ENCODE measurements at regions not wholly inside any gene's neighbourhood (a gene's known extent, or its start where the extent isn't known, plus 50 kb on each side); places are given as distances from the start of the nearest gene placed in this dataset.

GRCh38 chr9:3656224-3656623, 130.4 kb upstream of the RFX3 start:
- Histone ChIP-seq H3K4me3 (ENCODE audit: low read depth in 1 of 2, low read length in 2 of 2) (no peak overlapping the region), H3K4me2 (ENCODE audit: insufficient read depth, low read length) (no peak overlapping the region), H3K36me3 (ENCODE audit: insufficient read depth, low read length) (no peaks in the 10 kb centered on the region), H3K9me3 (ENCODE audit: insufficient read depth, low read length, severe bottlenecking) (no peaks in the 10 kb centered on the region), H3K9ac (ENCODE audit: low read depth, low read length) (no peak overlapping the region), H3K79me2 (ENCODE audit: insufficient read depth, low read length) (no peaks in the 10 kb centered on the region), H4K20me1 (ENCODE audit: insufficient read depth, low read length) (no peaks in the 10 kb centered on the region), H3K4me1 (ENCODE audit: insufficient read depth, low read length) (no peaks in the 10 kb centered on the region), H3K27me3 (ENCODE audit: insufficient read depth, low read length, poor library complexity) (no peaks in the 10 kb centered on the region), H2AFZ (ENCODE audit: low read depth, low read length) (no peak overlapping the region), H3K27ac (ENCODE audit: low read length) (no peak overlapping the region)
- TF ChIP-seq EZH2 (IDR thresholded peaks at IDR 0.05; ENCODE audit: borderline replicate concordance, low read depth, low read length, severe bottlenecking): no peak
- ATAC-seq (ENCODE audit: insufficient read depth, low read depth): no peak
- DNase-seq: no peak

- Histone ChIP-seq H3K27me3 (ENCODE audit: insufficient read depth, low read length, poor library complexity) (no peaks in the 10 kb centered on the region), H4K20me1 (ENCODE audit: insufficient read depth, low read length) (no peaks in the 10 kb centered on the region), H3K9me3 (ENCODE audit: insufficient read depth, low read length, severe bottlenecking) (no peaks in the 10 kb centered on the region), H3K4me2 (ENCODE audit: insufficient read depth, low read length) (no peak overlapping the region), H3K79me2 (ENCODE audit: insufficient read depth, low read length) (no peaks in the 10 kb centered on the region), H3K9ac (ENCODE audit: low read depth, low read length) (no peak overlapping the region), H3K36me3 (ENCODE audit: insufficient read depth, low read length) (no peaks in the 10 kb centered on the region), H3K4me1 (ENCODE audit: insufficient read depth, low read length) (no peaks in the 10 kb centered on the region), H2AFZ (ENCODE audit: low read depth, low read length) (no peak overlapping the region), H3K4me3 (ENCODE audit: low read depth in 1 of 2, low read length in 2 of 2) (no peak overlapping the region), H3K27ac (ENCODE audit: low read length) (no peak overlapping the region)
- no peak for TF ChIP-seq CTCF (IDR thresholded peaks at IDR 0.05; ENCODE audit: borderline replicate concordance, extremely low read depth, low read length, poor library complexity, severe bottlenecking)
- no peak for TF ChIP-seq EZH2 (IDR thresholded peaks at IDR 0.05; ENCODE audit: borderline replicate concordance, low read depth, low read length, severe bottlenecking)
- ATAC-seq (ENCODE audit: insufficient read depth, low read depth) (no peak), DNase-seq (no peak)
Observed at GRCh38 chr9:3650994-3651622, 125.3 kb upstream of the RFX3 start.

GRCh38 chr9:3648722-3649246, 123.0 kb upstream of the RFX3 start:
- no peak overlapping the region for H3K27ac ChIP-seq (ENCODE audit: low read length)
- no peak for ATAC-seq (ENCODE audit: insufficient read depth, low read depth)
- no peak overlapping the region for H3K9ac ChIP-seq (ENCODE audit: low read depth, low read length)
- no peak overlapping the region for H3K4me3 ChIP-seq (ENCODE audit: low read depth in 1 of 2, low read length in 2 of 2)
- no peaks in the 10 kb centered on the region for H3K4me1 ChIP-seq (ENCODE audit: insufficient read depth, low read length)
- DNase-seq: no peak
- no peak overlapping the region for H3K4me2 ChIP-seq (ENCODE audit: insufficient read depth, low read length)
- H2AFZ ChIP-seq (ENCODE audit: low read depth, low read length): no peak overlapping the region
- no peaks in the 10 kb centered on the region for H4K20me1 ChIP-seq (ENCODE audit: insufficient read depth, low read length)
- no peaks in the 10 kb centered on the region for H3K79me2 ChIP-seq (ENCODE audit: insufficient read depth, low read length)
- no peaks in the 10 kb centered on the region for H3K36me3 ChIP-seq (ENCODE audit: insufficient read depth, low read length)
- no peaks in the 10 kb centered on the region for H3K27me3 ChIP-seq (ENCODE audit: insufficient read depth, low read length, poor library complexity)
- TF ChIP-seq CTCF (IDR thresholded peaks at IDR 0.05; ENCODE audit: borderline replicate concordance, extremely low read depth, low read length, poor library complexity, severe bottlenecking) (no peak), EZH2 (IDR thresholded peaks at IDR 0.05; ENCODE audit: borderline replicate concordance, low read depth, low read length, severe bottlenecking) (no peak)
- no peaks in the 10 kb centered on the region for H3K9me3 ChIP-seq (ENCODE audit: insufficient read depth, low read length, severe bottlenecking)

GRCh38 chr9:3648266-3648665, 122.5 kb upstream of the RFX3 start:
- no peak overlapping the region for H3K27ac ChIP-seq (ENCODE audit: low read length)
- no peak for ATAC-seq (ENCODE audit: insufficient read depth, low read depth)
- H3K4me3 ChIP-seq (ENCODE audit: low read depth in 1 of 2, low read length in 2 of 2): no peak overlapping the region
- H3K79me2 ChIP-seq (ENCODE audit: insufficient read depth, low read length): no peaks in the 10 kb centered on the region
- no peaks in the 10 kb centered on the region for H3K9me3 ChIP-seq (ENCODE audit: insufficient read depth, low read length, severe bottlenecking)
- H3K36me3 ChIP-seq (ENCODE audit: insufficient read depth, low read length): no peaks in the 10 kb centered on the region
- H3K4me1 ChIP-seq (ENCODE audit: insufficient read depth, low read length): no peaks in the 10 kb centered on the region
- H3K9ac ChIP-seq (ENCODE audit: low read depth, low read length): no peak overlapping the region
- H2AFZ ChIP-seq (ENCODE audit: low read depth, low read length): no peak overlapping the region
- no peaks in the 10 kb centered on the region for H4K20me1 ChIP-seq (ENCODE audit: insufficient read depth, low read length)
- no peak overlapping the region for H3K4me2 ChIP-seq (ENCODE audit: insufficient read depth, low read length)
- TF ChIP-seq EZH2 (IDR thresholded peaks at IDR 0.05; ENCODE audit: borderline replicate concordance, low read depth, low read length, severe bottlenecking): no peak
- no peak for TF ChIP-seq CTCF (IDR thresholded peaks at IDR 0.05; ENCODE audit: borderline replicate concordance, extremely low read depth, low read length, poor library complexity, severe bottlenecking)
- H3K27me3 ChIP-seq (ENCODE audit: insufficient read depth, low read length, poor library complexity): no peaks in the 10 kb centered on the region
- no peak for DNase-seq
